Spinal cord (tissue), 9 donors: ENCODE measurements at regions not wholly inside any gene's neighbourhood (a gene's known extent, or its start where the extent isn't known, plus 50 kb on each side); places are given as distances from the start of the nearest gene placed in this dataset.
"Not testable (repeated sequence)": the region's sequence is repeated elsewhere in the genome, so short reads cannot be mapped to it uniquely, and the experiment has no call there.

Source experiments
- DNase-seq, 6 donors: peaks; one replicate each; pipeline versions ENCODE4 v3.0.0 to v3.0.0-alpha.2; 2013 to 2015; ENCODE audit warnings: low spot score in 6 of 6, low read depth in 4 of 6
- H3K27ac ChIP-seq: one replicate; pipeline ENCODE4 v1.5.1; 2013; ENCODE audit warnings: low read depth, low read length, control low read depth
- H3K27me3 ChIP-seq: one replicate; pipeline ENCODE4 v1.6.1; 2013; ENCODE audit warnings: low read length; ENCODE audit not compliant: control insufficient read depth, insufficient read depth
- H3K36me3 ChIP-seq: one replicate; pipeline ENCODE4 v1.6.1; 2013; ENCODE audit warnings: low read length; ENCODE audit not compliant: control insufficient read depth, insufficient read depth
- H3K4me1 ChIP-seq: one replicate; pipeline ENCODE4 v1.6.1; 2013; ENCODE audit warnings: low read length; ENCODE audit not compliant: control insufficient read depth, insufficient read depth
- H3K4me3 ChIP-seq: one replicate; pipeline ENCODE4 v1.5.1; 2013; ENCODE audit warnings: low read depth, low read length, control low read depth
- H3K9me3 ChIP-seq: one replicate; pipeline ENCODE4 v1.6.1; 2013; ENCODE audit warnings: low read length; ENCODE audit not compliant: control insufficient read depth, insufficient read depth
- WGBS: methylation state at CpG from one replicate; pipeline ENCODE4 v1.1.5; 2013; ENCODE audit warnings: missing lambda C conversion rate; ENCODE audit not compliant: insufficient coverage; 5-methylcytosine and 5-hydroxymethylcytosine counted together
- donor health status: healthy.

DNA sequence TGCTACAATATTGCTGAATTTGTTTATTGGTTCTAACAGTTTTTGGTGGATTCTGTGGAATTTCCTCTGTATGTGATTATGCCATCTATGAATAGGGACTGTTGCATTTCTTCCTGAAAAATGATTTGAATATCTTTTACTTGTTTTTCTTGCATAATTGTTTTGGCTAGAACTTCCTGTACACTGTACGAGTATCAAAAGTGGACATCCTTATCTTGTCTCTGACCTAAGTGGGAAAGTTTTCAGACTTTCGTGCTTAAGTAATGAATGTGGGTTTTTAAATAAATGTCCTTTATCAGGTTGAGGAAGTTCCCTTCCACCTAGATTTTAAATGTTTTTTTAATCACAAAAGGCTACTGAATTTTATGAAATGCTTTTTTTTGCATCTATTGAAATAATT is 203.8 kb upstream of the ATP10A start:
- no peak overlapping the region for H3K4me3 ChIP-seq
- H3K36me3 ChIP-seq = no peaks in the 10 kb centered on the region
- H3K4me1 ChIP-seq = peaks cover 7% of the 10 kb centered on the region
- no peaks in the 10 kb centered on the region for H3K27me3 ChIP-seq
- H3K9me3 ChIP-seq = no peaks in the 10 kb centered on the region
- H3K27ac ChIP-seq = no peak overlapping the region
- no peak for DNase-seq
- WGBS = no CpG with 5 or more reads among the region's 2 CpGs

DNA sequence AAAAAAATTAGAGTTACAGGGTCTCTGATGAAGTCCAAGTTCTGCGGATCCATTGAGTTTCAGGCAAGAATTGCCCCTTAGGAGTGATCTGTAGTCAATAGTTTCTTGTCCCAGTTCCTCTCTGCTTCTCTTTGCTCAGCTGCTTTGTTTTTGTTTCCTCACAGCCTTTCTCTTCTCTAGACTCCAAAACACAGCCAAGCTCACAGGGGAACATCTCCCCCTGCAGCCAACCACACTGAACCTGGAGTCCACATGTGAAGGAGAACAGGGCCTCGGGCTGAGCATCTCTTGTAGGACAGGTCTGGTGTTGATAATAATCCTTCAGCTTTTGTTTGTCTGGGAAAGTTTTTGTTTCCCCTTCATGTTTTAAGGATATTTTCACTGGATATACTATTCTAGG is 202.6 kb upstream of the ATP10A start:
- Histone ChIP-seq H3K27me3 (no peaks in the 10 kb centered on the region), H3K4me3 (no peak overlapping the region), H3K27ac (no peak overlapping the region), H3K36me3 (no peaks in the 10 kb centered on the region), H3K9me3 (no peaks in the 10 kb centered on the region), H3K4me1 (peaks cover 5% of the 10 kb centered on the region)
- 63% methylated on average over 1 of the region's 2 CpGs for WGBS
- DNase-seq = no peak

GRCh38 chr15:26061248-26061647 is 198.1 kb upstream of the ATP10A start:
- H3K27ac ChIP-seq = no peak overlapping the region
- no peak for DNase-seq
- no peaks in the 10 kb centered on the region for H3K36me3 ChIP-seq
- no peaks in the 10 kb centered on the region for H3K27me3 ChIP-seq
- no peaks in the 10 kb centered on the region for H3K4me1 ChIP-seq
- WGBS = 92% methylated on average over 2 of the region's 4 CpGs
- H3K4me3 ChIP-seq = no peak overlapping the region
- peaks cover 7% of the 10 kb centered on the region for H3K9me3 ChIP-seq

GRCh38 chr15:26056766-26057165 is 193.6 kb upstream of the ATP10A start:
- not testable (repeated sequence) for DNase-seq, H3K27ac ChIP-seq, H3K27me3 ChIP-seq, H3K36me3 ChIP-seq, H3K4me3 ChIP-seq, H3K9me3 ChIP-seq, H3K4me1 ChIP-seq
- WGBS = 91% methylated on average over 24 of the region's 29 CpGs

- peak in 2 of 6 donors; percentile 52 to 89 for DNase-seq
- 69% methylated on average over 12 of the region's 14 CpGs for WGBS
- no peak overlapping the region for H3K4me3 ChIP-seq
These were observed 188.9 kb upstream of the ATP10A start for GRCh38 chr15:26051761-26052675.

DNA sequence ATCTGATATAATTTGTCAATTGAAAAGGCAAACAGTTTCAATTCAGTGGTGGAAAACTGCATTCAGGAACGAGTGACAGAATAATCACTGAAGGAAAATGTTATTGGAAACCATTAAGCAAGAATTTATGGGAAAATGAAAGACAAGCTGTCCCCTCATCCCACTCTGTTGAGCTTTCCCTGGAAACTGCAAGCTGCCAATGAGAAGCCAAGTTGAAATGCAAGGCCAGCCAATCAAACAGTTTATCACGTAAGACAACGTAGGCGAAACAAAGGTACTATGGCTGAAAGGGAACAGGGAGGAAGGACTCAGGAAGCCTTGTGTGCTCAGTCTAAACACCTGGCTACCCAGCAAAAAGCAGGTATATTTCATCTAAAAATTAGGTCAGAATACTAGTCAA is 187.9 kb upstream of the ATP10A start:
- Histone ChIP-seq H3K4me1 (peaks cover 12% of the 10 kb centered on the region), H3K4me3 (no peak overlapping the region), H3K27me3 (no peaks in the 10 kb centered on the region), H3K9me3 (no peaks in the 10 kb centered on the region), H3K36me3 (no peaks in the 10 kb centered on the region), H3K27ac (no peak overlapping the region)
- 16% methylated on average over 4 of the region's 4 CpGs for WGBS
- DNase-seq = peak in 2 of 6 donors; percentile 75 to 96

More at GRCh38 chr15:26051761-26052675, 188.9 kb upstream of the ATP10A start:
- Histone ChIP-seq H3K4me1 (peaks cover 12% of the 10 kb centered on the region), H3K36me3 (no peaks in the 10 kb centered on the region), H3K27ac (no peak overlapping the region), H3K27me3 (no peaks in the 10 kb centered on the region), H3K9me3 (no peaks in the 10 kb centered on the region)

- no peak overlapping the region for H3K4me3 ChIP-seq
- no peaks in the 10 kb centered on the region for H3K9me3 ChIP-seq
- DNase-seq = peak in 1 of 6 donors; percentile 69
- H3K4me1 ChIP-seq = peaks cover 12% of the 10 kb centered on the region
- H3K27me3 ChIP-seq = no peaks in the 10 kb centered on the region
- no peak overlapping the region for H3K27ac ChIP-seq
- no peaks in the 10 kb centered on the region for H3K36me3 ChIP-seq
- WGBS = 18% methylated on average over 6 of the region's 9 CpGs
These were observed 187.0 kb upstream of the ATP10A start for GRCh38 chr15:26049900-26050657.

DNA sequence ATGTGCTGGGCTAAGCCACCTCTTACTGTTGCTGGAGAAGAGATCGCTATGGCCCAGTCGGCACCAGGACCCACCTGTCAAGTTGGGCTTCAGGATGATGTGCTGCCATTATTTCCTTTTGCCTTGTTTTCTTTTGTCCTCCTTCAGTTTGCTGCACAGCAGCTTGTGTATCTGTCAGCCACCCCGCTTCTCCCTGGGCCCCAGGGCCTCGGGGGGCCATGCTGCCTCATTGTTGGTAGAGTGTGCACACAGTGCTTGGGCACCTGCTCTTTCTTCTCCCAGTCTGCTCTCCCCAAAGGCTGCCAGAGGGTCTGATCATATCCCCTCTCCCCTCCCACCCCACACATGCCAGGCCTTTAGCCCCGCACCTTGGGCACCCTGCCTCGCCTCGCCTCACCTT is 185.5 kb upstream of the ATP10A start:
- Histone ChIP-seq H3K4me1 (peaks cover 12% of the 10 kb centered on the region), H3K4me3 (no peak overlapping the region), H3K27ac (no peak overlapping the region), H3K27me3 (no peaks in the 10 kb centered on the region), H3K36me3 (no peaks in the 10 kb centered on the region), H3K9me3 (no peaks in the 10 kb centered on the region)
- DNase-seq = no peak
- 86% methylated on average over 4 of the region's 7 CpGs for WGBS

DNA sequence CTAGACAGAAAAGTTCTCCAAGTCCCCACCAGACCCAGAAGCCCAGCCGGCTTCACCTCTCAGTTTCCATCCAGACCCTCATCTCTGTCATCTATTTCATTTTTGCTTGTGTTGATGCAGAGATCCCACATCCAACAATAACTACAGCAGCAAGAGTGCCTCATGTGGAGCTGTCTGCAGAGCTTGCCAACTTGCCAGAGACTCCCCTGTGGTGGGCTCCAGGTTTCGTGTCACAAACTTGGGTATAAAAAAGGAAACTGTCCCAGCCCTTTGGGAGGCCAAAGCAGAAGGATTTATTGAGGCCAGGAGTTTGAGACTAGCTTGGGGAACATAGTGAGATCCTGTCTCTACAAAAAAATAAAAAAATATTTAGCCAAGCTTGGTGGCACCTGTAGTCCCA is 182.4 kb upstream of the ATP10A start:
- H3K27me3 ChIP-seq = no peaks in the 10 kb centered on the region
- peaks cover 5% of the 10 kb centered on the region for H3K4me1 ChIP-seq
- H3K4me3 ChIP-seq = no peak overlapping the region
- H3K27ac ChIP-seq = no peak overlapping the region
- no peaks in the 10 kb centered on the region for H3K36me3 ChIP-seq
- 50% methylated on average over 1 of the region's 2 CpGs for WGBS
- no peak for DNase-seq
- H3K9me3 ChIP-seq = peaks cover 2% of the 10 kb centered on the region
